Stimulated activated naive B cell treated with anti-CD40 and anti-IgM and Interleukin-4, amounts not matched to agents 10 μg/mL and 1 μg/mL and 100 μg/mL, for 72 hours (primary cell): ENCODE measurements at regions not wholly inside any gene's neighbourhood (a gene's known extent, or its start where the extent isn't known, plus 50 kb on each side); places are given as distances from the start of the nearest gene placed in this dataset.

ENCODE experiments used
- ATAC-seq, 2 donors: fragments of 150-1000 bp; cut with Tn5 transposase; replicated peaks; 2 replicates each; pipeline ENCODE4 v1.10.0; 2021; ENCODE audit warnings: moderate library complexity in 1 of 2
- DNase-seq: peaks from one replicate; pipeline ENCODE4 v3.0.0; 2021
- H3K27ac Mint-ChIP-seq: one replicate; pipeline ENCODE4 v1.8.0; 2022; ENCODE audit warnings: mild to moderate bottlenecking, mixed read lengths
- H3K27me3 Mint-ChIP-seq, 2 donors: one replicate each; pipeline ENCODE4 v1.8.0; 2022; ENCODE audit warnings: mixed read lengths in 2 of 2
- H3K36me3 Mint-ChIP-seq, 2 donors: one replicate each; pipeline ENCODE4 v1.8.0; 2022; ENCODE audit warnings: mixed read lengths in 2 of 2, mild to moderate bottlenecking in 1 of 2
- H3K4me1 Mint-ChIP-seq, 2 donors: one replicate each; pipeline ENCODE4 v1.8.0; 2022; ENCODE audit warnings: mixed read lengths in 2 of 2, mild to moderate bottlenecking in 1 of 2
- H3K4me3 Mint-ChIP-seq, 2 donors: one replicate each; pipeline ENCODE4 v1.8.0; 2022; ENCODE audit warnings: mild to moderate bottlenecking in 2 of 2, mixed read lengths in 2 of 2, moderate library complexity in 1 of 2
- H3K9me3 Mint-ChIP-seq, 2 donors: one replicate each; pipeline ENCODE4 v1.8.0; 2022; ENCODE audit warnings: mixed read lengths in 2 of 2, mild to moderate bottlenecking in 1 of 2

DNA sequence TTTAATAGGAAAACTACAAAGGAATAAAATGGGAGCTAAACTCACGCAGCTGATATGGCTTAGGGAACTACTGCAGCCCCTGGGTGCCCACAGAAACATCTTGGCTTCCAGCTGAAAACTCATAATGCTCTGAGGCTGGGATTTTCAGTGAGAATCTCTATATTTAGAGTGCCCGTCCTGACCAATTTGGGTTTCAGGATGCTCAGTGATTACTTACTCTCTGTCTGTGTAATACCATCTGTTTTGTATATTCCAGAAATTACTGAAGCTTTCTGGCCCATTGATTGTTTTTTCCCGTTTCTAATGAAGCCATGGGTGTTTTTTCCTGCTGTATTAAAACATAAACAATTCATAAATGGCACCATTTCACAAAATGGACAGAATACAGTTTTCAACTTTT is 50.6 kb upstream of the ZNF385D start:
- Mint-ChIP-seq H3K27ac (no peak overlapping the region), H3K36me3 (no peaks in the 10 kb centered on the region)
- ATAC-seq = no peak

DNA sequence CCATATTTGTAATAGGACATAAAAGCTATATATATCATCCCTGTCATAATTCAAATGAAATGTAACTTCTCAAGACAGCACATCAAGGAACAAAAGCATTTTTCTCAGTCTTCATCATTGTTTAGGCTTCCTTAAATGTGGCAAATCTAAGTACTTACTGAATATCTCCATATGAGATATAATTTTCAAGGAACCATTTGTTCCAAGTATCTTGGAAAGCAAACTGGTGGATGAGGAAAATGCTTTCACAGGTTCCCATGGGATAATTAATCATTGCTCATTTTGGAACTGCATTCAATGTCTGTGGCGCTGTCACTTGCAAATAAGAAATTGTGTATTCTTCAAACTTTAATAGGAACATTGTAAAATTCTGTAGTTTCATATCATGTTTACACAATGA is 52.6 kb upstream of the ZNF385D start:
- H3K4me3 Mint-ChIP-seq = no peak overlapping the region
- H3K27ac Mint-ChIP-seq = no peak overlapping the region
- peaks cover 0 to 9% of the 10 kb centered on the region in 2 donors for H3K9me3 Mint-ChIP-seq
- no peaks in the 10 kb centered on the region for H3K27me3 Mint-ChIP-seq
- no peaks in the 10 kb centered on the region for H3K36me3 Mint-ChIP-seq
- DNase-seq (no peak), ATAC-seq (no peak)
- no peaks in the 10 kb centered on the region for H3K4me1 Mint-ChIP-seq

More for the DNA sequence above, 50.6 kb upstream of the ZNF385D start:
- no peak for DNase-seq
- Mint-ChIP-seq H3K4me1 (no peaks in the 10 kb centered on the region), H3K9me3 (peaks cover 6 to 9% of the 10 kb centered on the region in 2 donors), H3K27me3 (no peaks in the 10 kb centered on the region), H3K4me3 (no peak overlapping the region)

DNA sequence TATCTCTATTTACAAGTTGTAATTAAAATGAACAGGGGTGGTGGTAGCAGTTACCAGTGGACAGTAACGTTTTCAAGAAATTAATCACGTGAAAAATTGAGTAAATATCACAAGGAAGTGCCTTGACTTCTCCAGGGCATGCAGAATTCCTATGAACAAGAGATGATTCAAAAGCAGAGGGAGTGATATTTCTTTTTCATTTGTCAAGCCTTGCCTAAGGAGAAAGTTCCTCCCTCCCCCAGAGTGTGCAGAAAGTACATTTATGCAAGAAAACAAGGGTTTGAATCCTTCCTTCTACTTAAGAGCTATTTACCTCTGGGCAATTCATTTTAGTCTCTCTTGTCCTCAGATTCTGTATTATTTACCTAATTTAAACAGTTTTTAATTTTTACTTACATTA is 53.3 kb upstream of the ZNF385D start:
- DNase-seq (no peak), ATAC-seq (no peak)
- Mint-ChIP-seq H3K4me1 (no peaks in the 10 kb centered on the region), H3K4me3 (no peak overlapping the region), H3K36me3 (no peaks in the 10 kb centered on the region), H3K27me3 (no peaks in the 10 kb centered on the region), H3K27ac (no peak overlapping the region), H3K9me3 (peaks cover 0 to 6% of the 10 kb centered on the region in 2 donors)

DNA sequence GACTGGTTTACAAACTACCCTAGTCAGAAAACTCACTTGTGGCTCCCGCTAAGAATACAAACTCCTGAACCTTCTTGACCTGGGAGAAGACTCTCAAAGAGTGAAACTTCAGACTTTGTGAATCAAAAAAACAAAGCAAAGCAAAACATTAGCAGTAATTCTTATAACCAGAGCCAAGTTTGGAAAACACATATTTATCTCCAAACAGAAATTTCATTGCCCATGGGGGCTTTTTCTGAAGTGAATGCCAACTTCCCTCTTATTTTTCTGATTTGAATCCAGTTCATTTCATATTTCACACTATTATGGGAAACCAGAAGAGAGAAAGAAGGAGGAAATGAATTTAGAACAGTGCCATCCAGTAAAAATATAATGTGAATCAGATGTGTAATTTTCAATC is 55.7 kb upstream of the ZNF385D start:
- H3K27me3 Mint-ChIP-seq = no peaks in the 10 kb centered on the region
- H3K4me3 Mint-ChIP-seq = no peak overlapping the region
- DNase-seq = no peak
- no peaks in the 10 kb centered on the region for H3K36me3 Mint-ChIP-seq
- ATAC-seq = no peak
- no peak overlapping the region for H3K27ac Mint-ChIP-seq
- H3K9me3 Mint-ChIP-seq = no peaks in the 10 kb centered on the region
- no peaks in the 10 kb centered on the region for H3K4me1 Mint-ChIP-seq

DNA sequence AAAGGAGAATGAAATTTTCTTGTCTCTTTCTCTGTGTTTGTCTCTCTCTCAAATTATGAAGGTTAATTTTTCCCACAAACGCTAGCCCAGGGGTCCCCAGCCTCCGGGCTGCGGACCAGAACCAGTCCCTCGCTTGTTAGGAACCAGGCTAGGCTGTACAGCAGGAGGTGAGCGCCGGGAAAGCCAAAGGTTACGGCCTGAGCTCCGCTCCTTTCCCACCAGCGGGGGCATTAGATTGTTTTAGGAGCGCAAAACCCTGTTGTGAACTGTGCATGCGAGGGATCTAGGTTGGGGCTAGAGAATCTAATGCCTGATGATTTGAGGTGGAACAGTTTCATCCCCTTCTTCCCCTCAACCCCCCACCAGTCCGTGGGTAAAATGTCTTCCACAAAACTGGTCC is 74.7 kb upstream of the ZNF385D start:
- ATAC-seq (no peak), DNase-seq (no peak)
- Mint-ChIP-seq H3K27me3 (no peaks in the 10 kb centered on the region), H3K27ac (no peak overlapping the region), H3K4me3 (no peak overlapping the region), H3K36me3 (no peaks in the 10 kb centered on the region), H3K4me1 (no peaks in the 10 kb centered on the region), H3K9me3 (no peaks in the 10 kb centered on the region)

DNA sequence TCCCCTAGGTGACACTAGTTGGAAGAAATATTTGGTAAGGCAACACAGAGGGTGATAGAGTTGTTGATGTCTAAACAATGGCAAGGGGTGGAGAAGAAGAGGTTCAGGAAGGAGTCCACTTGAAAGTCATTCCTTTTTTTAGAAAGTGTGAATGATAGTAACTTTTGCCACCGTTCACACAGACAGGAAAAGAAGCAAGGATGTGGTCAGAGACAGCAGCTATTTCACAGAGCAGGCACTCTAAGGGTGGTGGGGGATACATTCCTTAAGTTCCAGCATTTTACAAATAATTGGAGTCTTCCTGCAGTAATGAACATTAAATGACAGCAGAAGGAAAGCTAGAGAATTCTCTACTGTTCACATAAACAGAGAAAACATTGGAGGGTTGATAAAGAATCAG is 75.4 kb upstream of the ZNF385D start:
- no peaks in the 10 kb centered on the region for H3K4me1 Mint-ChIP-seq
- H3K9me3 Mint-ChIP-seq = no peaks in the 10 kb centered on the region
- H3K27ac Mint-ChIP-seq = no peak overlapping the region
- DNase-seq (no peak), ATAC-seq (no peak)
- H3K4me3 Mint-ChIP-seq = no peak overlapping the region
- H3K36me3 Mint-ChIP-seq = no peaks in the 10 kb centered on the region
- no peaks in the 10 kb centered on the region for H3K27me3 Mint-ChIP-seq

DNA sequence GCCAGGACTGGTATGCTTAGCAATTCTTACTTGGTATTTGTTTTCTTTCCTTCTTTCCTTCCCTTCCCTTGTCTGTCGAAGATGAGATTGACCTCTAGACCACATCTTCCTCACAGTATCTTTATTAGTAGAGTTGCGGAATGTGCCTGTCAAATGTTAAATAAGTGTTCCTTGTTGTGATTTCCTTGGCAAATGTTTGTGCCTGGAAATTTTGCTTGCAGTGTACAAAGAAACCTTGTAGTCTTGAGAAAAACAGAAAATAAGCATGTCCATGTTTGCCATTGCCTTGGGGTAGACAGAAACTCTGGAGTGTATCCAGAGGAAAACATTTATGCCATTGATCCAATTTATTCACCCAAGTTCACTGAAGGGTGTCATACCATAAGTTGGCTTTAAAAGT is 79.5 kb upstream of the ZNF385D start:
- H3K4me3 Mint-ChIP-seq = no peak overlapping the region
- no peaks in the 10 kb centered on the region for H3K27me3 Mint-ChIP-seq
- no peaks in the 10 kb centered on the region for H3K4me1 Mint-ChIP-seq
- ATAC-seq (no peak), DNase-seq (no peak)
- H3K9me3 Mint-ChIP-seq = no peaks in the 10 kb centered on the region
- H3K36me3 Mint-ChIP-seq = no peaks in the 10 kb centered on the region
- H3K27ac Mint-ChIP-seq = no peak overlapping the region

DNA sequence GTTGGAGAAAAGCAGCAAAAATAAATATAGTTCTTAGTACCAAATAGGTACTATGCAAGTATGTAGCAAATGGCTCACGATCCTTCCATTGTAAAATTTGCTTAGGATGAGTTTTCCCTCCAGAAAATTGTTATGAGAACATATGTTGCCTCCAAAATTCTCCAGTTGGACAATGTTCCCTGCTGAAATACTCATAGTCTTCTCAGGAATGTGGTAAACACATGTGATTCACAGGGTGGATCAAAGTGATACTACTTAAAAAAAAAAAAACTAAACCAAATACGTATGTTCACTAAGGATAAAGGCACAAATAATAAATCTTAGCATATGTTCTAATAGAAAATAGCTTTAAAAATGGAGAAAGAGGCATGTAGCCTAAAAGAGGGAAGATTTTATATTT is 84.3 kb upstream of the ZNF385D start:
- no peaks in the 10 kb centered on the region for H3K36me3 Mint-ChIP-seq
- no peak overlapping the region for H3K27ac Mint-ChIP-seq
- ATAC-seq (no peak), DNase-seq (no peak)
- no peaks in the 10 kb centered on the region for H3K27me3 Mint-ChIP-seq
- H3K4me3 Mint-ChIP-seq = no peak overlapping the region
- no peaks in the 10 kb centered on the region for H3K4me1 Mint-ChIP-seq
- H3K9me3 Mint-ChIP-seq = peaks cover 0 to 7% of the 10 kb centered on the region in 2 donors

DNA sequence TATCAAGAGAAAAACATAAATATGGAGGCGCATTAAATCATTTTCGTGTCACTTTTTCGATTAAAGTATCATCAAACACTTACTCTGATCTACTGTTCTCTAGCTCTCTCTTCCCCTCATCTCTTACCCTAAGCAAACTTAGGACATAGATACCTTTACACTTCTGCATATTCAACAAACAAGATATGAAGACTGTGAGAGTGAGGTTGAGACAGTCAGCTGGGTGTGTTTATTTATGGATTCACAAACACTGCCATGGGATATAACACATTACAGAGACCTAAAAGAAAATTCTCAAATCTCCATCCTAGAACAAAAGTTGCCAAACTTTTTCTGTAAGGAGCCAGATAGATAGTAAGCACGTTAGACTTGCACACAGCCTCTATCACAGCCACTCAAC is 85.2 kb upstream of the ZNF385D start:
- Mint-ChIP-seq H3K36me3 (no peaks in the 10 kb centered on the region), H3K9me3 (peaks cover 0 to 7% of the 10 kb centered on the region in 2 donors), H3K27ac (no peak overlapping the region), H3K4me1 (no peaks in the 10 kb centered on the region), H3K4me3 (no peak overlapping the region), H3K27me3 (no peaks in the 10 kb centered on the region)
- no peak for ATAC-seq
- DNase-seq = no peak

DNA sequence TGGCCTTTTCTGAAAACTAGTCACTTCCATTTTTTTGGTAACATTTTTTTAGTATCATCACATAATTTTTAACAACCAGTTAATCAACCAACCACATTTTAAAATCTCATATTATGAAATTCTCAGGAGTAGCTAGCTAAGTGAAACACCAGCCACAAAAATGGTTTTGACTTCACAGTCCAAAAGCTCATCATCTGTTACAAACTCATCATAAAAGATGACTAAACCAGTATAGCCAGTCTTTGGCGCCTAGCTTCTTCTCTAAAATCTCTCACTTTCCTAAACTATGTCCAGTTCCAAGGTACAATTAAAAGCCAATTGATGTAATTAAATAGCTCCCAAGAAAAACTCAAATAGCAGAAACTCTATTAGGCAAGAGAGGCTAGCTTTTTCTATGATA is 88.2 kb upstream of the ZNF385D start:
- ATAC-seq (no peak), DNase-seq (no peak)
- Mint-ChIP-seq H3K4me3 (no peak overlapping the region), H3K27me3 (no peaks in the 10 kb centered on the region), H3K4me1 (no peaks in the 10 kb centered on the region), H3K36me3 (no peaks in the 10 kb centered on the region), H3K9me3 (peaks cover 0 to 7% of the 10 kb centered on the region in 2 donors), H3K27ac (no peak overlapping the region)

DNA sequence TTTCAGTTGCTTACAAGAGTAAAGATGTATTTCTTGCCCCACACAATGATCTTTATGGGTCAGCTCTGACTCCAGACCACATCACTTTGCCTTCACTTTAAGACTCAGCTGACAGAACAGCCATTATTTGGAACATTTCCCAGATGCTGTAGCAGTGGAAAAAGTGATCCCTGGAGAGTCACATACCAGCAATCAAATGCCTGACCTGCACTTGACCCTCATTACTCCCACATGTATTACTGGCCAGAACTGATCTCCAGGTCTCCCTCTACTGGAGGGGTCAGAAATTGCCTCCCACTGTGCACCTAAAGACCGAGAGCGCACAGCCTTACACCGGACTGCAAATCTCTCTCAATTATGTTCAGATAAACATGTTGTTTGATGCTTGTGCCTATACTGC is 88.6 kb upstream of the ZNF385D start:
- DNase-seq = no peak
- ATAC-seq = no peak
- peaks cover 0 to 7% of the 10 kb centered on the region in 2 donors for H3K9me3 Mint-ChIP-seq

DNA sequence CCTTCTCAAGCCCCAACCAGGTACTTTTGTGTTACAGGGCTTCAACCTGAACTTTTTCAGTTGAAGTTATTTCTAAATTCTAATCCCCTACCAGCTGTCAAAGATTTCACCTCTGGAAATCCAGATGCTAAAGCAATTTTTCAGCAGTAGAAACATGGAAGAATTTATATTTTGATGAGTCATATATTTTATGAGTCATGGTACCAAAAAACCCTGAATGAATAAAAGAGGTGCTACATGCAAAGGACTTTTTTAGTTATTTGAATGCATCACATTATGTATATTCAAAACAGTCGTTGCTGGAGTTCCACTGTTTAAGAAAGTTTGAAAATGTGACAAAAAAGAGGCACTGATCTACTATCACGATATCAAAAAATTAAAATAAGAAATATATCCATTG is 96.0 kb upstream of the ZNF385D start:
- H3K9me3 Mint-ChIP-seq = no peaks in the 10 kb centered on the region

More for the DNA sequence above, 88.6 kb upstream of the ZNF385D start:
- Mint-ChIP-seq H3K4me3 (no peak overlapping the region), H3K27ac (no peak overlapping the region), H3K27me3 (no peaks in the 10 kb centered on the region), H3K36me3 (no peaks in the 10 kb centered on the region), H3K4me1 (no peaks in the 10 kb centered on the region)

DNA sequence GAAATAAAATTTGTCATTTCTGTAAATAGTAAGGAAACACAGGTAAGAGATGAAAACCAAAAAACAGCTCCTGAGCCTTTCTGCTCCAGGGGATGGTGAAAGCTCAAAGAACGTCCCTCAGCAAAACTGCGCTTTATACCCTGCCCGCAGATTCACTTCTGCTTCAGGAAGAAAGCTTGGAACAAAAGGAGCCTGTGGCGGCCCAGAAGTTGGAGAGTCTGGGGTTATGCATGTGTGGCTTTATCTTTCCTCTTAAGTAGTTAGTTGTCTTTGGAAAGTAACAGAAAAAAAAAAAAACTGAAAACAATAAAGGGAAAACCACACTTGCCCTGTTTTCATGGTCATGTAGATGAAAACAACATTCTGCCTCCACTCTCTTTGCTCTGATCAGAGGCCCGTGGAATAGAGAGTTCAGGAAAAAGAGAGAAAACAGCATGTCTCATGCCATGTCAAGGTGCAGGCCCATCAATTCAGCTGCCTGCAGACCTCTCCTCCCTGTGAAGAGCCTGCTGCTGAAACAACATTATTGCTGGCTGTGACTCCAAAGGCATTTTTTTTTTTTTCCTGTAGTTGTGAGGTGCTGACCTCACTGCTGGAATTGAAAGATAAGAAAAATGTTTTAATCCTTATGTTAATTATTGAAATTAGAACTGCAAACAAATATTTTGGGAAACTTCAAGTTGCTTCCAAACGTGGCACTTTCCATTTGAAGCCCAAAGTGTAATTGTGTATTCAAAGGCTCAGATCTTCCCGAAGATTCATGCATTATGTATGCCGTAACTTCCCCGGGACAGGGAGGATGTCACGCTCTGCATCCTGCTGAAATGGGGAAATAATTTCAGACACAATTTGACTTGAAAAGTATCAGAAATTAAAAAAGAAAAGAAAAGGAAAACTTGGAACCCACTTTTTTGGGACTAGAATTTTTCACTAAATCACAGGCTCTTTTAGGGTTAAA is 108.4 kb upstream of the ZNF385D start:
- Mint-ChIP-seq H3K36me3 (no peaks in the 10 kb centered on the region), H3K9me3 (peaks cover 0 to 3% of the 10 kb centered on the region in 2 donors), H3K27me3 (no peaks in the 10 kb centered on the region), H3K4me3 (no peak overlapping the region), H3K27ac (no peak overlapping the region), H3K4me1 (no peaks in the 10 kb centered on the region)
- ATAC-seq = no peak
- DNase-seq = no peak

More for the DNA sequence above, 96.0 kb upstream of the ZNF385D start:
- H3K27ac Mint-ChIP-seq = no peak overlapping the region
- DNase-seq (no peak), ATAC-seq (no peak)
- no peaks in the 10 kb centered on the region for H3K36me3 Mint-ChIP-seq
- no peaks in the 10 kb centered on the region for H3K4me1 Mint-ChIP-seq
- no peak overlapping the region for H3K4me3 Mint-ChIP-seq
- no peaks in the 10 kb centered on the region for H3K27me3 Mint-ChIP-seq

DNA sequence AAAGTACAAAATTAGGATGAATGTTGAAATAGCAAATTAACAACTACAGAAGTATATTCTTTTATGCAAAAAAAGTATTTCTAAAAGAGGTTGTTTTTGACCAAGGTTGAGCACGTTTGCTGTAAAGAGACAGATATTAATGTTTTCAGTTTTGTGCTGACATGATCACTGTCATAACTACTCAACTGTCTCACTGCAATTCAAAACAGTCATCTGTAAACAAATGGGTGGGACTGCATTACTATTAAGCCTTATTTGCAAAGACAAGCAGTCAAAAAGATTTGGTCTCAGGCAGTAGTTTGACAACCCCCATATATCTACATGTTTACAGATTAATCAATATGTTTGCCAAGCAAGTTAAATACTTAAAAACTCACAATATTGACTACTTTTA is 109.1 kb upstream of the ZNF385D start:
- no peak for DNase-seq
- Mint-ChIP-seq H3K27me3 (no peaks in the 10 kb centered on the region), H3K9me3 (peaks cover 0 to 3% of the 10 kb centered on the region in 2 donors), H3K4me3 (no peak overlapping the region), H3K27ac (no peak overlapping the region), H3K4me1 (no peaks in the 10 kb centered on the region), H3K36me3 (no peaks in the 10 kb centered on the region)
- ATAC-seq = no peak

DNA sequence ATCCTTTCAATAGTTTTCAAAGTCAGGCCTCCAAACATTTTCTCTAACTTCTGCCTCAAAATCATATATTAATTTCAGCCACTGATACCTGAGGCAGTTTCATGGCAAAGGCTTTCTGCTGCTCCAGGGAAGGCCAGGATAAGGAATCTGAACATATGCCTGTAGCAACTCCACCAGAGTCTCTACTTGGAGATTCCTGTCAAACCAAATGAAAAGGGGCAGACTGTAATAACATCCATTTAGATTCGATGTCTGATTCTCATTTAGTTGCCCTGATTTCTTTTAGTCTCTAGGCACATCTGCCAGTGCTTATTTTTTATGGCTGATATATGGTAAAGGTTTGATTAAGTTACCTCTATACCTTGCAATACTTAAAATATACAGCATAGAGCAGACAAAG is 109.6 kb upstream of the ZNF385D start:
- Mint-ChIP-seq H3K27me3 (no peaks in the 10 kb centered on the region), H3K9me3 (peaks cover 0 to 3% of the 10 kb centered on the region in 2 donors), H3K4me1 (no peaks in the 10 kb centered on the region), H3K4me3 (no peak overlapping the region), H3K36me3 (no peaks in the 10 kb centered on the region), H3K27ac (no peak overlapping the region)
- DNase-seq (no peak), ATAC-seq (no peak)
